Duodenal mucosa (tissue), 2 donors: ENCODE measurements at regions not wholly inside any gene's neighbourhood (a gene's known extent, or its start where the extent isn't known, plus 50 kb on each side); places are given as distances from the start of the nearest gene placed in this dataset.

Source experiments
- H3K27ac ChIP-seq: one replicate; pipeline ENCODE4 v1.7.0; 2013; ENCODE audit warnings: low read depth, low read length
- H3K27me3 ChIP-seq, 2 donors: one replicate each; pipeline ENCODE4 v1.7.0; 2013; ENCODE audit warnings: low read length in 2 of 2, control low read depth in 1 of 2; ENCODE audit not compliant: insufficient read depth in 2 of 2, control insufficient read depth in 1 of 2
- H3K36me3 ChIP-seq, 2 donors: one replicate each; pipeline ENCODE4 v1.7.0; 2013; ENCODE audit warnings: low read length in 2 of 2, control low read depth in 1 of 2; ENCODE audit not compliant: insufficient read depth in 2 of 2, control insufficient read depth in 1 of 2
- H3K4me1 ChIP-seq, 2 donors: one replicate each; pipeline ENCODE4 v1.7.0; 2013; ENCODE audit warnings: low read length in 2 of 2, control low read depth in 1 of 2; ENCODE audit not compliant: insufficient read depth in 2 of 2, control insufficient read depth in 1 of 2
- H3K4me3 ChIP-seq, 2 donors: one replicate each; pipeline ENCODE4 v1.7.0; 2013; ENCODE audit warnings: low read length in 2 of 2, low read depth in 1 of 2
- H3K9ac ChIP-seq, 2 donors: one replicate each; pipeline ENCODE4 v1.7.0; 2013; ENCODE audit warnings: low read length in 2 of 2, low read depth in 1 of 2
- H3K9me3 ChIP-seq, 2 donors: one replicate each; pipeline ENCODE4 v1.7.0; 2013; ENCODE audit warnings: low read length in 2 of 2, control low read depth in 1 of 2; ENCODE audit not compliant: control insufficient read depth in 1 of 2

- peaks cover 5 to 13% of the 10 kb centered on the region in 2 donors for H3K9me3 ChIP-seq
- no peak overlapping the region for H3K9ac ChIP-seq
- H3K36me3 ChIP-seq: no peaks in the 10 kb centered on the region
- no peaks in the 10 kb centered on the region for H3K4me1 ChIP-seq
- no peak overlapping the region for H3K4me3 ChIP-seq
- no peaks in the 10 kb centered on the region for H3K27me3 ChIP-seq
- no peak overlapping the region for H3K27ac ChIP-seq
These were observed 970.7 kb upstream of the FBXO33 start for GRCh38 chr14:40402957-40403356.

GRCh38 chr14:40398981-40399380, 966.7 kb upstream of the FBXO33 start:
- Histone ChIP-seq H3K27ac (no peak overlapping the region), H3K36me3 (no peaks in the 10 kb centered on the region), H3K4me3 (no peak overlapping the region), H3K9me3 (peaks cover 0 to 2% of the 10 kb centered on the region in 2 donors), H3K4me1 (no peaks in the 10 kb centered on the region), H3K9ac (no peak overlapping the region), H3K27me3 (no peaks in the 10 kb centered on the region)

GRCh38 chr14:40394634-40395340, 962.6 kb upstream of the FBXO33 start:
- Histone ChIP-seq H3K36me3 (no peaks in the 10 kb centered on the region), H3K9ac (no peak overlapping the region), H3K27me3 (no peaks in the 10 kb centered on the region), H3K4me3 (no peak overlapping the region), H3K4me1 (no peaks in the 10 kb centered on the region), H3K9me3 (no peaks in the 10 kb centered on the region), H3K27ac (no peak overlapping the region)

DNA sequence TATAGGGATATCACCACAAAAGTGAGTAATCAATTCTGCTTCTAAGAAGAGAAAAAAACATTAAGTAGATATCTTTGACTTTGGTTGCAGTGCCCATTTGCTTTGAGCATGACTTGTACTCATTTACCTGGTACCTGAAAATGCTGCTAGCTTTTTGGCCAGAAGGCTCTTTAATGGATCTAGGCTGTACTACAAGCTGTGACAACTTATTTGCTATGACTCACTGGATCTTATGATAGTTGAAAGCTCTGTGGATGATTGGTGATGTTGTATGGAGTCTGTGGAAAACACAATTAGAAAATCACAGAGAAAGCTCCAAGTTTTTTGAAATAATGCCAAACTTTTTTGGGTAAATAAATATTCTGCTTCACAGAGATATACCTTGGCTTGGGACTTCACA, 960.9 kb upstream of the FBXO33 start:
- no peaks in the 10 kb centered on the region for H3K4me1 ChIP-seq

GRCh38 chr14:40386433-40386832, 954.2 kb upstream of the FBXO33 start:
- no peak overlapping the region for H3K4me3 ChIP-seq
- H3K9me3 ChIP-seq: peaks cover 0 to 3% of the 10 kb centered on the region in 2 donors
- no peaks in the 10 kb centered on the region for H3K27me3 ChIP-seq
- H3K36me3 ChIP-seq: no peaks in the 10 kb centered on the region
- no peaks in the 10 kb centered on the region for H3K4me1 ChIP-seq
- H3K9ac ChIP-seq: no peak overlapping the region
- no peak overlapping the region for H3K27ac ChIP-seq

More for the DNA sequence above, 960.9 kb upstream of the FBXO33 start:
- H3K27ac ChIP-seq: no peak overlapping the region
- H3K4me3 ChIP-seq: no peak overlapping the region
- no peaks in the 10 kb centered on the region for H3K36me3 ChIP-seq
- H3K27me3 ChIP-seq: no peaks in the 10 kb centered on the region
- H3K9ac ChIP-seq: no peak overlapping the region
- no peaks in the 10 kb centered on the region for H3K9me3 ChIP-seq

DNA sequence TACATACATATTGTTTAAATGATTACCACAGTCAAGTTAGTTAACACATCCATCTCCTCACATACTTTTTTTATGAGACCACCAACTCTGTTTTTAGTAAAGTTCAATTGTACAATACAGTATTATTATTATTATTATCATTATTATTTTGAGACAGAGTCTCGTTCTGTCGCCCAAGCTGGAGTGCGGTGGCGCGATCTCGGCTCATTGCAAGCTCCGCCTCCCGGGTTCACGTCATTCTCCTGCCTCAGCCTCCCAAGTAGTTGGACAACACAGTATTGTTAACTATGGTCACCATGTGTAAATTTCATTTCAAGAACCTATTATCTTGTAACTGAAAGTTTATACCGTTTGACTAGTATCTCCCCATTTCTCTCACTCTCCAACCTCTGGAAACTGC, 942.0 kb upstream of the FBXO33 start:
- no peaks in the 10 kb centered on the region for H3K4me1 ChIP-seq

GRCh38 chr14:40371011-40371410, 938.8 kb upstream of the FBXO33 start:
- no peak overlapping the region for H3K9ac ChIP-seq
- peaks cover 0 to 4% of the 10 kb centered on the region in 2 donors for H3K9me3 ChIP-seq
- no peak overlapping the region for H3K4me3 ChIP-seq
- H3K36me3 ChIP-seq: no peaks in the 10 kb centered on the region
- H3K4me1 ChIP-seq: no peaks in the 10 kb centered on the region
- no peaks in the 10 kb centered on the region for H3K27me3 ChIP-seq
- H3K27ac ChIP-seq: no peak overlapping the region

More for the DNA sequence above, 942.0 kb upstream of the FBXO33 start:
- Histone ChIP-seq H3K4me3 (no peak overlapping the region), H3K9me3 (peaks cover 0 to 4% of the 10 kb centered on the region in 2 donors), H3K9ac (no peak overlapping the region), H3K27me3 (no peaks in the 10 kb centered on the region), H3K27ac (no peak overlapping the region), H3K36me3 (no peaks in the 10 kb centered on the region)

- Histone ChIP-seq H3K4me1 (no peaks in the 10 kb centered on the region), H3K36me3 (no peaks in the 10 kb centered on the region), H3K27ac (no peak overlapping the region), H3K9me3 (peaks cover 0 to 4% of the 10 kb centered on the region in 2 donors), H3K9ac (no peak overlapping the region), H3K27me3 (no peaks in the 10 kb centered on the region), H3K4me3 (no peak overlapping the region)
These were observed 936.1 kb upstream of the FBXO33 start for GRCh38 chr14:40368314-40368713.

DNA sequence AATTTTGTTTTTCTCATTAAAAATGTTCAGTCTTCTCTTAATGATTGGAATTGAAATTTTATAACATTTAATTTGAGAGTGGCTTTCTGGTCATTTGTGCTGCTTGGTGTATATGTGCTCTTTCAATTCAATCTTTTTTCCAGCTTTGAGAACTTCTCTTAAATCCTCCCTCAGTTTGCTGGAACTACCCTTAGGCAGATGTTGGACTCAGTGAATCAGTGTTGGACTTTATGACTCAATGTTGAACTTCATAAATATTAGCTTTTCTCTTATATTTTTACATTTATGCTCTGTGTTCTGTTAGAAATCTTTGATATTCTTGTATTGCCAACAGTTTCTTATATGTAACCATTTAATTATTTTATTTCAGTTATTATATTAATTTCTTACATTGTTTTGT, 935.5 kb upstream of the FBXO33 start:
- Histone ChIP-seq H3K9me3 (no peaks in the 10 kb centered on the region), H3K27ac (no peak overlapping the region), H3K36me3 (no peaks in the 10 kb centered on the region), H3K9ac (no peak overlapping the region), H3K4me3 (no peak overlapping the region), H3K4me1 (no peaks in the 10 kb centered on the region), H3K27me3 (no peaks in the 10 kb centered on the region)

GRCh38 chr14:40365305-40365704, 933.1 kb upstream of the FBXO33 start:
- Histone ChIP-seq H3K36me3 (no peaks in the 10 kb centered on the region), H3K9me3 (no peaks in the 10 kb centered on the region), H3K4me1 (no peaks in the 10 kb centered on the region), H3K4me3 (no peak overlapping the region), H3K27me3 (no peaks in the 10 kb centered on the region), H3K9ac (no peak overlapping the region), H3K27ac (no peak overlapping the region)
